ENCODE measurements at regions not wholly inside any gene's neighbourhood (a gene's known extent, or its start where the extent isn't known, plus 50 kb on each side); places are given as distances from the start of the nearest gene placed in this dataset.

DNA sequence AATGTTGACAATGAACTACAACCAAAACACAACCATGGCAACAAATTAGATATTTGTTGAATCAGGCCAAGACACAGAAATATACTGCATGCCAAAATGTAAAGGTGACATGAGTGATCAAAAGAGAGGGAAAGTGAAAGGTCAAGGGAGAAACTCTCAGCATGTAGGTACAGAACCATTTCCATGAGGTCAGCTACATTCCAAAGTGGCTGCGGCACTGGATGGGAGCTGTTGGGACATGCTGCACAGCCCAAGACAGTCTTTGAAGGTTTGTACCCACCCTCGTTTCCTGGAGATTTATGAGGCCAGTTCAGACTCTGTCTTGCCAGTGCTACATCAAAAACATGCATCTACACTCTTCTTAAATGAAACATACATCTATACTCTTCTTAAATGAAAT, 579.9 kb downstream of the BMP2 start:
- Histone ChIP-seq H3K4me3 (ENCODE audit: low read length) (no peak overlapping the region), H3K36me3 (ENCODE audit: control insufficient read depth, insufficient read depth, low read length) (no peaks in the 10 kb centered on the region), H3K27me3 (ENCODE audit: control insufficient read depth, insufficient read depth, low read length, poor library complexity, severe bottlenecking) (no peaks in the 10 kb centered on the region), H3K9ac (ENCODE audit: extremely low read depth, low read length, poor library complexity, severe bottlenecking) (no peak overlapping the region), H3K4me1 (ENCODE audit: control insufficient read depth, insufficient read depth, low read length) (no peaks in the 10 kb centered on the region), H3K9me3 (ENCODE audit: control insufficient read depth, low read length) (no peaks in the 10 kb centered on the region), H3K27ac (ENCODE audit: low read depth, low read length) (no peak overlapping the region)
- H3K9me3 Mint-ChIP-seq = no peaks in the 10 kb centered on the region
- no peaks in the 10 kb centered on the region for H3K27me3 Mint-ChIP-seq (ENCODE audit: insufficient read depth)
- H3K36me3 Mint-ChIP-seq (ENCODE audit: low read depth) = no peaks in the 10 kb centered on the region
- no peak overlapping the region for H3K4me3 Mint-ChIP-seq
- no peaks in the 10 kb centered on the region for H3K4me1 Mint-ChIP-seq
- DNase-seq = no peak
- no peak overlapping the region for H3K27ac Mint-ChIP-seq
- TF ChIP-seq, protein P1, sequence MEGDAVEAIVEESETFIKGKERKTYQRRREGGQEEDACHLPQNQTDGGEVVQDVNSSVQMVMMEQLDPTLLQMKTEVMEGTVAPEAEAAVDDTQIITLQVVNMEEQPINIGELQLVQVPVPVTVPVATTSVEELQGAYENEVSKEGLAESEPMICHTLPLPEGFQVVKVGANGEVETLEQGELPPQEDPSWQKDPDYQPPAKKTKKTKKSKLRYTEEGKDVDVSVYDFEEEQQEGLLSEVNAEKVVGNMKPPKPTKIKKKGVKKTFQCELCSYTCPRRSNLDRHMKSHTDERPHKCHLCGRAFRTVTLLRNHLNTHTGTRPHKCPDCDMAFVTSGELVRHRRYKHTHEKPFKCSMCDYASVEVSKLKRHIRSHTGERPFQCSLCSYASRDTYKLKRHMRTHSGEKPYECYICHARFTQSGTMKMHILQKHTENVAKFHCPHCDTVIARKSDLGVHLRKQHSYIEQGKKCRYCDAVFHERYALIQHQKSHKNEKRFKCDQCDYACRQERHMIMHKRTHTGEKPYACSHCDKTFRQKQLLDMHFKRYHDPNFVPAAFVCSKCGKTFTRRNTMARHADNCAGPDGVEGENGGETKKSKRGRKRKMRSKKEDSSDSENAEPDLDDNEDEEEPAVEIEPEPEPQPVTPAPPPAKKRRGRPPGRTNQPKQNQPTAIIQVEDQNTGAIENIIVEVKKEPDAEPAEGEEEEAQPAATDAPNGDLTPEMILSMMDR (conservative IDR thresholded peaks at IDR 0.05) = no peak
- WGBS, 2 experiments (ENCODE audit: insufficient coverage in 1 of 2, insufficient read length in 1 of 2) = 91 to 100% methylated on average over 1 to 2 of the region's 2 CpGs

DNA sequence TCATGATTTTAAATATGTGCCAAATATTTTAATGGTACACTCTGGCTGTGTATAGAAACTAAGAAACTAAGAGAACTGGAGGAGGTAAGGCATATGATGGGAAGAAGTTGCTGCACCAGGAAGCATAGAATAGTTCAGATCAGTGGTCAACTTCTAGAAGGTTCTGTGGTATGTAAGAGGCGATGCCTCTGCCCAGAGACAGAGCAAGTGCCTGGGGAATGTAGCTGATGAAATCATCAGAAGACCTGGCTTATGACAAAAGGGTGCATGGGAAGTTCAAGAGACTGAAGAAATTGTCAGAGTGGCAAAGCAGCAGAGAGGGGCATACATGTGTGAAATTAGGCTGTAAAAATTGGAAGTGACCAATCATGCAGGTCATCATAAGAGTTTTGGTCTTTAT, 580.8 kb downstream of the BMP2 start:
- 97 to 100% methylated on average over 1 of the region's 1 CpG for WGBS, 2 experiments (ENCODE audit: insufficient coverage in 1 of 2, insufficient read length in 1 of 2)
- no peak overlapping the region for H3K9ac ChIP-seq (ENCODE audit: extremely low read depth, low read length, poor library complexity, severe bottlenecking)
- Mint-ChIP-seq H3K4me3 (no peak overlapping the region), H3K27ac (no peak overlapping the region), H3K27me3 (ENCODE audit: insufficient read depth) (no peaks in the 10 kb centered on the region), H3K36me3 (ENCODE audit: low read depth) (no peaks in the 10 kb centered on the region), H3K4me1 (no peaks in the 10 kb centered on the region), H3K9me3 (no peaks in the 10 kb centered on the region)
- TF ChIP-seq, protein P1 (conservative IDR thresholded peaks at IDR 0.05) = no peak
- no peaks in the 10 kb centered on the region for H3K36me3 ChIP-seq (ENCODE audit: control insufficient read depth, insufficient read depth, low read length)
- H3K4me3 ChIP-seq (ENCODE audit: low read length) = no peak overlapping the region
- H3K9me3 ChIP-seq (ENCODE audit: control insufficient read depth, low read length) = no peaks in the 10 kb centered on the region
- H3K4me1 ChIP-seq (ENCODE audit: control insufficient read depth, insufficient read depth, low read length) = no peaks in the 10 kb centered on the region
- DNase-seq = no peak
- no peaks in the 10 kb centered on the region for H3K27me3 ChIP-seq (ENCODE audit: control insufficient read depth, insufficient read depth, low read length, poor library complexity, severe bottlenecking)
- H3K27ac ChIP-seq (ENCODE audit: low read depth, low read length) = no peak overlapping the region

DNA sequence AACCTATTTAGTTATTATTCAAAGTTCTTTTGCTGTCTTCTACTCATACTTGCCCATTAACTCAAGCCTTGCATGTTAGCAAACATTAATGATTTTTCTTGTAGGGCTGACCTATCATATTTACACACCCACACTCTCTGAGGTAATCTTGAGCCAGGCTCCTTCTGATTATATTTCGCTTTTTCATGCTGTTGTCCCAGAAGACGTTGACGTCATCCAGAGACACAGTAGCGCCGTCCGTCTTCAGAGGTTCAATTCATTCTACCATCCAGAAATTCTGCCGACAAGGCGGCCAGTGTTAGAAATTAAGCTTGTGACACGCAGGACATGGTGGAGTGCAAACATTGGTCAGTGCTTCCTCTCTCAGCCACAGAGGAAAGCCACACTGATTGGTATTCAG, 584.7 kb downstream of the BMP2 start:
- Mint-ChIP-seq H3K36me3 (ENCODE audit: low read depth) (no peaks in the 10 kb centered on the region), H3K9me3 (no peaks in the 10 kb centered on the region), H3K4me3 (no peak overlapping the region), H3K27ac (no peak overlapping the region), H3K27me3 (ENCODE audit: insufficient read depth) (no peaks in the 10 kb centered on the region), H3K4me1 (no peaks in the 10 kb centered on the region)
- no peaks in the 10 kb centered on the region for H3K36me3 ChIP-seq (ENCODE audit: control insufficient read depth, insufficient read depth, low read length)
- H3K4me1 ChIP-seq (ENCODE audit: control insufficient read depth, insufficient read depth, low read length) = no peaks in the 10 kb centered on the region
- no peaks in the 10 kb centered on the region for H3K9me3 ChIP-seq (ENCODE audit: control insufficient read depth, low read length)
- H3K9ac ChIP-seq (ENCODE audit: extremely low read depth, low read length, poor library complexity, severe bottlenecking) = no peak overlapping the region
- no peaks in the 10 kb centered on the region for H3K27me3 ChIP-seq (ENCODE audit: control insufficient read depth, insufficient read depth, low read length, poor library complexity, severe bottlenecking)
- WGBS, 2 experiments (ENCODE audit: insufficient coverage in 1 of 2, insufficient read length in 1 of 2) = 92 to 95% methylated on average over 7 to 9 of the region's 9 CpGs
- no peak overlapping the region for H3K4me3 ChIP-seq (ENCODE audit: low read length)
- DNase-seq = no peak
- TF ChIP-seq, protein P1 (conservative IDR thresholded peaks at IDR 0.05) = no peak
- no peak overlapping the region for H3K27ac ChIP-seq (ENCODE audit: low read depth, low read length)

Data from endodermal cell (in vitro differentiated cells).